IMR-90 (cell line): ENCODE measurements at regions not wholly inside any gene's neighbourhood (a gene's known extent, or its start where the extent isn't known, plus 50 kb on each side); places are given as distances from the start of the nearest gene placed in this dataset.

Experiments used
- ATAC-seq: fragments of 200-7000 bp; cut with Tn5 transposase; 2 replicates; pipeline ENCODE4 v1.9.1; 2020; ENCODE audit warnings: low read depth, mild to moderate bottlenecking, moderate library complexity
- BruUV-seq: library from RNA; stranded (reverse); fragments of 400-500 nt; replicated peaks from 2 replicates; lab custom pipeline; 2021; lab: Mats Ljungman, UMichigan
- CTCF ChIA-PET: fragments of 300-600 bp; formaldehyde crosslinking; extraction: SDS; loops from one replicate; lab custom pipeline; 2021; ENCODE audit warnings: antibody characterized with exemption; lab: Yijun Ruan, JAX
- POLR2A ChIA-PET: fragments of 300-600 bp; sonication (Branson Sonifier 250); formaldehyde crosslinking; loops from one replicate; lab custom pipeline; 2022; ENCODE audit warnings: antibody characterized with exemption; ENCODE audit not compliant: unreplicated experiment; lab: Charles Lee
- DNase-seq: peaks from one replicate; pipeline ENCODE4 v3.0.0; 2013
- H2AFZ ChIP-seq: replicated peaks from 2 replicates; pipeline ENCODE3; 2013; ENCODE audit warnings: low read length, mild to moderate bottlenecking; ENCODE audit not compliant: poor library complexity
- H2AK5ac ChIP-seq: 2 replicates; pipeline ENCODE4 v1.6.1; 2013; ENCODE audit warnings: low read depth, low read length, inconsistent platforms
- H2AK9ac ChIP-seq: replicated peaks from 2 replicates; pipeline ENCODE3; 2013; ENCODE audit warnings: mild to moderate bottlenecking, low read depth, low read length, moderate library complexity; ENCODE audit not compliant: poor library complexity
- H2BK120ac ChIP-seq: 2 replicates; pipeline ENCODE4 v1.6.1; 2013; ENCODE audit warnings: low read depth, low read length, inconsistent platforms
- H2BK15ac ChIP-seq: 3 replicates; pipeline ENCODE4 v1.6.1; 2013; ENCODE audit warnings: low read depth, low read length, inconsistent platforms
- H2BK20ac ChIP-seq: 2 replicates; pipeline ENCODE4 v1.6.1; 2013; ENCODE audit warnings: low read depth, mild to moderate bottlenecking, inconsistent platforms, low read length, moderate library complexity
- H2BK5ac ChIP-seq: 2 replicates; pipeline ENCODE4 v1.6.1; 2013; ENCODE audit warnings: mild to moderate bottlenecking, low read depth, low read length, inconsistent platforms; ENCODE audit not compliant: poor library complexity, severe bottlenecking
- H3K14ac ChIP-seq: replicated peaks from 2 replicates; pipeline ENCODE4 v1.6.1; 2013; ENCODE audit warnings: low read depth, low read length, inconsistent platforms
- H3K18ac ChIP-seq: 2 replicates; pipeline ENCODE4 v1.6.1; 2013; ENCODE audit warnings: low read depth, low read length, control low read depth
- H3K23ac ChIP-seq: 2 replicates; pipeline ENCODE4 v1.6.1; 2013; ENCODE audit warnings: low read depth, low read length, inconsistent platforms
- H3K27ac ChIP-seq: 2 replicates; pipeline ENCODE4 v1.5.1; 2013; ENCODE audit warnings: mild to moderate bottlenecking, control low read depth, low read length; ENCODE audit not compliant: insufficient read depth
- H3K27me3 ChIP-seq: 2 replicates; pipeline ENCODE4 v1.6.1; 2013; ENCODE audit warnings: low read length; ENCODE audit not compliant: control insufficient read depth, insufficient read depth
- H3K36me3 ChIP-seq: 2 replicates; pipeline ENCODE4 v1.6.1; 2013; ENCODE audit warnings: low read length, mixed read lengths; ENCODE audit not compliant: control insufficient read depth, insufficient read depth
- H3K4ac ChIP-seq: 2 replicates; pipeline ENCODE4 v1.6.1; 2013; ENCODE audit warnings: low read depth, low read length, inconsistent platforms
- H3K4me1 ChIP-seq: 2 replicates; pipeline ENCODE4 v1.6.1; 2013; ENCODE audit warnings: low read length, mixed read lengths; ENCODE audit not compliant: control insufficient read depth, insufficient read depth
- H3K4me2 ChIP-seq: 2 replicates; pipeline ENCODE4 v1.6.1; 2013; ENCODE audit warnings: low read depth, mild to moderate bottlenecking, control low read depth, low read length, moderate library complexity
- H3K4me3 ChIP-seq: 2 replicates; pipeline ENCODE4 v1.5.1; 2013; ENCODE audit warnings: low read depth, mild to moderate bottlenecking, control low read depth, low read length, moderate library complexity; ENCODE audit not compliant: insufficient read depth
- H3K56ac ChIP-seq: 2 replicates; pipeline ENCODE4 v1.6.1; 2013; ENCODE audit warnings: low read length, inconsistent platforms; ENCODE audit not compliant: insufficient read depth; ENCODE audit errors: extremely low read depth
- H3K79me1 ChIP-seq, 2 experiments: 2 replicates each; pipeline ENCODE4 v1.6.1; 2013; ENCODE audit warnings: low read length in 2 of 2, inconsistent platforms in 1 of 2, low read depth in 1 of 2
- H3K9ac ChIP-seq: 2 replicates; pipeline ENCODE4 v1.6.1; 2013; ENCODE audit warnings: low read depth, low read length, control low read depth
- H3K9me1 ChIP-seq: 2 replicates; pipeline ENCODE4 v1.6.1; 2013; ENCODE audit warnings: low read length, inconsistent platforms; ENCODE audit not compliant: insufficient read depth
- H3K9me3 ChIP-seq: 2 replicates; pipeline ENCODE4 v1.6.1; 2013; ENCODE audit warnings: low read length; ENCODE audit not compliant: control insufficient read depth, insufficient read depth
- H4K20me1 ChIP-seq: 2 replicates; pipeline ENCODE4 v1.6.1; 2013; ENCODE audit warnings: low read length, inconsistent platforms; ENCODE audit not compliant: insufficient read depth
- H4K5ac ChIP-seq: 2 replicates; pipeline ENCODE4 v1.6.1; 2013; ENCODE audit warnings: mild to moderate bottlenecking, low read depth, low read length, control low read depth
- H4K8ac ChIP-seq, 2 experiments: 2 replicates each; pipeline ENCODE4 v1.6.1; 2013; ENCODE audit warnings: low read depth in 2 of 2, low read length in 2 of 2, control low read depth in 1 of 2, inconsistent platforms in 1 of 2
- H4K91ac ChIP-seq: 2 replicates; pipeline ENCODE4 v1.6.1; 2013; ENCODE audit warnings: low read depth, low read length, inconsistent platforms; ENCODE audit not compliant: insufficient read depth
- BHLHE40 ChIP-seq: fragments of 150-350 bp; IDR thresholded peaks from 2 replicates; pipeline ENCODE4 v1.6.1; 2016; ENCODE audit warnings: mild to moderate bottlenecking, low read depth, low read length
- CEBPB ChIP-seq: IDR thresholded peaks from 2 replicates; pipeline ENCODE4 v1.6.1; 2012; ENCODE audit warnings: low read depth, low read length, improper control_type of control experiment
- CHD1 ChIP-seq: IDR thresholded peaks from 2 replicates; pipeline ENCODE4 v1.6.1; 2012; ENCODE audit warnings: low read depth, low read length, improper control_type of control experiment
- ELK1 ChIP-seq: fragments of 150-350 bp; IDR thresholded peaks from 2 replicates; pipeline ENCODE4 v1.6.1; 2016; ENCODE audit warnings: low read depth, mild to moderate bottlenecking, low read length, moderate library complexity, borderline replicate concordance
- FOS ChIP-seq: fragments of 150-350 bp; IDR thresholded peaks from 2 replicates; pipeline ENCODE4 v1.6.1; 2016; ENCODE audit warnings: low read depth, low read length
- MAFK ChIP-seq: IDR thresholded peaks from 2 replicates; pipeline ENCODE4 v1.6.1; 2012; ENCODE audit warnings: low read depth, low read length, improper control_type of control experiment
- MXI1 ChIP-seq: IDR thresholded peaks from 2 replicates; pipeline ENCODE4 v1.6.1; 2012; ENCODE audit warnings: low read depth, mild to moderate bottlenecking, low read length, moderate library complexity, borderline replicate concordance
- POLR2A ChIP-seq: IDR thresholded peaks from 2 replicates; pipeline ENCODE4 v1.6.1; 2012; ENCODE audit warnings: mild to moderate bottlenecking, low read depth, low read length
- RAD21 ChIP-seq: IDR thresholded peaks from 2 replicates; pipeline ENCODE4 v1.6.1; 2012; ENCODE audit warnings: low read length, improper control_type of control experiment
- RCOR1 ChIP-seq: IDR thresholded peaks from 2 replicates; pipeline ENCODE4 v1.6.1; 2012; ENCODE audit warnings: mild to moderate bottlenecking, low read length, improper control_type of control experiment; ENCODE audit not compliant: insufficient replicate concordance
- RFX5 ChIP-seq: IDR thresholded peaks from 2 replicates; pipeline ENCODE4 v1.8.0; 2012; ENCODE audit warnings: low read depth, mild to moderate bottlenecking, low read length, moderate library complexity
- SMC3 ChIP-seq: fragments of 150-350 bp; IDR thresholded peaks from 2 replicates; pipeline ENCODE4 v1.6.1; 2016; ENCODE audit warnings: low read depth, mild to moderate bottlenecking, antibody characterized with exemption, low read length, moderate library complexity
- USF2 ChIP-seq: fragments of 150-350 bp; IDR thresholded peaks from 2 replicates; pipeline ENCODE4 v1.6.1; 2017; ENCODE audit warnings: mild to moderate bottlenecking, antibody characterized with exemption, low read length, low read depth
- WGBS, 2 experiments: methylation state at CpG; one replicate each; pipeline versions ENCODE4 v1.1.5 to v1.1.7; 2013; ENCODE audit warnings: missing lambda C conversion rate in 2 of 2; ENCODE audit not compliant: insufficient read length in 1 of 2; ENCODE audit errors: extremely low coverage in 2 of 2; 5-methylcytosine and 5-hydroxymethylcytosine counted together
- dilution Hi-C: fragments of 300-500 bp; cut with HindIII; formaldehyde crosslinking; loops from one replicate; pipeline ENCODE4 v1.14.3; 2018; ENCODE audit warnings: low sequenced_read_pairs; ENCODE audit not compliant: unreplicated experiment
- in situ Hi-C: fragments of 300-500 bp; cut with MboI; formaldehyde crosslinking; loops from 3 replicates; pipeline ENCODE4 v1.14.3; 2019; ENCODE audit warnings: low sequenced_read_pairs, inconsistent platforms, mixed read lengths
- intact Hi-C: fragments of 100-400 bp; cut with micrococcal nuclease; formaldehyde crosslinking; loops from 2 replicates; pipeline ENCODE4 v1.10.0; 2022

DNA sequence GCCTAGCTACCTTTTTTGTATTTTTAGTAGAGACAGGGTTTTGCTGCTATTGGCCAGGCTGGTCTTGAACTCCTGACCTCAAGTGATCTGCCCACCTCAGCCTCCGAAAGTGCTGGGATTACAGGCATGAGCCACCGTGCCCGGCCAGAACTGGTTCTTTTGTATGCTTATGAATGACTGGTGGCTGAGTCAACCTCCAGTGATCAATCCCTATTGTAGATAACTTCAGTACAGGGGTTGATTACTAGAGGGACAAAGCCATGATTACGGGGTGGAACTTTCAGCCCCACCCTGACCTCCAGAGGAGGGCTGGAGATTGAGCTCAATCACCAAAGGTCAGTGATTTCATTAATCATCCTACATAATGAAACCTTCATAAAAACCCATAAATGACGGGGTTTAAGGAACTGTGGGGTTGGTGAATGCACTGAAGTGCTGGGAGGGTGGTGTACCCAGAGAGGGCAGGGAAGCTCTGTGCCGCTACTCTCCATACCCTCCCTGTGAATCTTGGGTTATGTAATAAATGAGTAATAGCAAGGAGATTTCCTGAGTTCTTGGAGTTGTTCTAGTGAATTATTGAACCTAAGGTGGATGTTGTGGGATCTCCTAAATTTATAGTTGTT, 281.8 kb upstream of the CXCR4 start:
- H3K36me3 ChIP-seq, result no peaks in the 10 kb centered on the region
- intact Hi-C loops, result no loop called here
- no TSS peak for BruUV-seq
- no peaks in the 10 kb centered on the region for H3K27me3 ChIP-seq
- ChIA-PET POLR2A (no interaction called here), CTCF (no interaction called here)
- no peak overlapping the region for H3K14ac ChIP-seq
- H2AK9ac ChIP-seq, result no peak overlapping the region
- no peak for DNase-seq
- H3K27ac ChIP-seq, result no peak overlapping the region
- no peak overlapping the region for H3K4me2 ChIP-seq
- no peaks in the 10 kb centered on the region for H3K79me1 ChIP-seq
- in situ Hi-C loops, result loop anchor here (25.0 kb wide), 1 partner anchor 1412 kb away; no protein-coding TSS in a partner anchor
- no peak overlapping the region for H3K9ac ChIP-seq
- no peak overlapping the region for H4K5ac ChIP-seq
- H2BK20ac ChIP-seq, result no peak overlapping the region
- no peak for ATAC-seq
- no peak overlapping the region for H4K91ac ChIP-seq
- H3K18ac ChIP-seq, result no peak overlapping the region
- no peaks in the 10 kb centered on the region for H3K9me1 ChIP-seq
- no peak overlapping the region for H3K4ac ChIP-seq
- H4K20me1 ChIP-seq, result no peaks in the 10 kb centered on the region
- no peak overlapping the region for H2BK5ac ChIP-seq
- WGBS, 2 experiments, result no CpG with 5 or more reads among the region's 6 CpGs
- no peak overlapping the region for H4K8ac ChIP-seq
- H3K9me3 ChIP-seq, result no peaks in the 10 kb centered on the region
- TF ChIP-seq RFX5 (no peak), CEBPB (no peak), BHLHE40 (no peak), MAFK (no peak), POLR2A (no peak), FOS (no peak), SMC3 (no peak), RCOR1 (no peak), ELK1 (no peak), CHD1 (no peak), MXI1 (no peak), USF2 (no peak), RAD21 (no peak)
- H2BK120ac ChIP-seq, result no peak overlapping the region
- H2AK5ac ChIP-seq, result no peak overlapping the region
- no peak overlapping the region for H3K4me3 ChIP-seq
- no peaks in the 10 kb centered on the region for H3K4me1 ChIP-seq
- no peak overlapping the region for H2BK15ac ChIP-seq
- H3K23ac ChIP-seq, result no peak overlapping the region
- no peak overlapping the region for H2AFZ ChIP-seq
- dilution Hi-C loops, result no loop called here
- H3K56ac ChIP-seq, result no peak overlapping the region
